ENCODE measurements at regions not wholly inside any gene's neighbourhood (a gene's known extent, or its start where the extent isn't known, plus 50 kb on each side); places are given as distances from the start of the nearest gene placed in this dataset.

DNA sequence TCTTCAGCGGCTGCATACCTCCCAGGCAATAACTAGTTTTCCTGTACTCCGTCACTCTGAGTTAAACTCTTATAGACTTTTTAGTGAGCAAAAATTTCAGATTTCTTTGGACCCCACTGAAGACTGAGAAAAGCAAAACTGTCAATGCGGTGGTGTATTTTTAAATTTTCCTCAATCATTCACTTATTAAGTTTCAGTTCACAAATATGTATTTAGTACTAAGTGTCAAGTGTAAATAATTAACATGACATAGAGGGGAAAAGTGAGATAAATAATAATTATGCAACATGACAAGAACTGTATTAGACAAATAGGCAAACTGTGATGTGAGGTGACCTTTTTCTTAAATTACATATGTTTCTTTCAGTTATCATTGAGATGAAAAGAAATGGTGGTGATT is 124.4 kb downstream of the NAF1 start:
- no peaks in the 10 kb centered on the region for H3K79me1 ChIP-seq (ENCODE audit: low read depth, low read length)
- no peak overlapping the region for H4K8ac ChIP-seq (ENCODE audit: extremely low read depth, insufficient read depth, low read length)
- H3K27ac ChIP-seq (ENCODE audit: low read depth, low read length) = no peak overlapping the region
- no peaks in the 10 kb centered on the region for H3K4me1 ChIP-seq (replicated peaks in 1 of 4; ENCODE audit: control insufficient read depth in 3 of 4, insufficient read depth in 4 of 4, low read length in 3 of 4)
- ChIA-PET CTCF (ENCODE audit: partially characterized antibody) (interaction anchor here (1.8 kb wide), 1 partner anchor 397 kb away, joined by 9 read pairs; no protein-coding TSS in a partner anchor), POLR2A (ENCODE audit: partially characterized antibody) (no interaction called here)
- H4K5ac ChIP-seq (ENCODE audit: insufficient read length, low read depth, low read length) = no peak overlapping the region
- no peak overlapping the region for H3K4me3 ChIP-seq (ENCODE audit: extremely low read depth in 1 of 4, insufficient read depth in 2 of 4, low read depth in 3 of 4, low read length in 4 of 4)
- H3K36me3 ChIP-seq (ENCODE audit: control insufficient read depth in 2 of 4, insufficient read depth in 4 of 4, low read length in 3 of 4) = no peaks in the 10 kb centered on the region
- no peak overlapping the region for H2BK15ac ChIP-seq (ENCODE audit: low read length)
- no peak overlapping the region for H4K91ac ChIP-seq (replicated peaks; ENCODE audit: insufficient read length, low read length)
- H3K56ac ChIP-seq (replicated peaks; ENCODE audit: insufficient read length, low read depth, low read length) = no peak overlapping the region
- no peak overlapping the region for H3K4me2 ChIP-seq (ENCODE audit: insufficient read depth in 1 of 2, low read depth in 2 of 2, low read length in 2 of 2)
- H2BK5ac ChIP-seq (ENCODE audit: low read depth, low read length) = no peak overlapping the region
- no peaks in the 10 kb centered on the region for H3K23me2 ChIP-seq (ENCODE audit: low read depth, low read length)
- H2BK12ac ChIP-seq (ENCODE audit: low read depth, low read length) = no peak overlapping the region
- H3K18ac ChIP-seq (ENCODE audit: extremely low read depth, low read length) = no peak overlapping the region
- no peak overlapping the region for H2BK120ac ChIP-seq (replicated peaks; ENCODE audit: low read depth, low read length)
- no peak overlapping the region for H2AFZ ChIP-seq (ENCODE audit: low read length)
- no peak for TF ChIP-seq TEAD4 (IDR thresholded peaks at IDR 0.05; ENCODE audit: low read depth, low read length)
- no peak for TF ChIP-seq PHF8 (conservative IDR thresholded peaks at IDR 0.05; ENCODE audit: low read depth, low read length)
- no peak for TF ChIP-seq CTBP2 (IDR thresholded peaks at IDR 0.05; ENCODE audit: borderline replicate concordance, insufficient read depth, insufficient read length, low read length)
- TF ChIP-seq CBX8 (IDR thresholded peaks at IDR 0.05; ENCODE audit: borderline replicate concordance, low read depth, low read length) = no peak
- no peak overlapping the region for H2AK5ac ChIP-seq (ENCODE audit: low read depth, low read length)
- H3K9ac ChIP-seq (replicated peaks in 1 of 4; ENCODE audit: extremely low read depth in 1 of 4, low read depth in 3 of 4, low read length in 3 of 4) = no peak overlapping the region
- H4K20me1 ChIP-seq (replicated peaks in 1 of 2; ENCODE audit: control insufficient read depth in 1 of 2, insufficient read depth in 2 of 2, low read length in 2 of 2) = no peaks in the 10 kb centered on the region
- H2BK20ac ChIP-seq (ENCODE audit: low read length) = no peak overlapping the region
- no peaks in the 10 kb centered on the region for H3K27me3 ChIP-seq (replicated peaks in 1 of 4; ENCODE audit: control insufficient read depth in 3 of 4, extremely low read depth in 1 of 4, insufficient read depth in 3 of 4, low read length in 3 of 4)
- H3K4ac ChIP-seq (replicated peaks; ENCODE audit: insufficient read length, low read depth, low read length) = no peak overlapping the region
- FAIRE-seq (no peak), DNase-seq (ENCODE audit: low read depth in 1 of 2, low spot score in 2 of 2) (no peak)
- no peak overlapping the region for H3K23ac ChIP-seq (ENCODE audit: insufficient read length)
- 93% methylated on average over 3 of the region's 3 CpGs; no CpG with 5 or more reads in 1 of the 2 experiments for WGBS, 2 experiments (ENCODE audit: extremely low coverage in 1 of 2, insufficient coverage in 1 of 2, insufficient read length in 1 of 2, insufficient replicate concordance in 2 of 2, low coverage in 1 of 2, low lambda C conversion rate in 2 of 2, missing lambda C conversion rate in 1 of 2)
- H3K14ac ChIP-seq (ENCODE audit: insufficient read length) = no peak overlapping the region
- H3K79me2 ChIP-seq (ENCODE audit: control insufficient read depth in 1 of 2, insufficient read depth in 2 of 2, low read length in 2 of 2) = no peaks in the 10 kb centered on the region
- H3K9me3 ChIP-seq (ENCODE audit: insufficient read depth in 2 of 2, low read depth in 1 of 2, low read length in 1 of 2) = no peaks in the 10 kb centered on the region

Measured in H1 (cell line).